SH-SY5Y (cell line): ENCODE measurements at regions not wholly inside any gene's neighbourhood (a gene's known extent, or its start where the extent isn't known, plus 50 kb on each side); places are given as distances from the start of the nearest gene placed in this dataset.

Source experiments
- GATA2 ChIP-seq: IDR thresholded peaks from 2 replicates; pipeline ENCODE4 v1.6.1; 2011; ENCODE audit warnings: mild to moderate bottlenecking, low read depth, low read length
- GATA3 ChIP-seq: IDR thresholded peaks from 2 replicates; pipeline ENCODE4 v1.6.1; 2011; ENCODE audit warnings: low read depth, mild to moderate bottlenecking, low read length, moderate library complexity

GRCh38 chr3:159879146-159879545 is 109.5 kb upstream of the IL12A start:
- no peak for TF ChIP-seq GATA3
- no peak for TF ChIP-seq GATA2
